NB4 (cell line): ENCODE measurements at regions not wholly inside any gene's neighbourhood (a gene's known extent, or its start where the extent isn't known, plus 50 kb on each side); places are given as distances from the start of the nearest gene placed in this dataset.

Experiments
- POLR2A ChIP-seq: IDR thresholded peaks from 2 replicates; pipeline ENCODE4 v1.6.1; 2011; ENCODE audit warnings: mild to moderate bottlenecking; ENCODE audit not compliant: insufficient read length; ENCODE audit errors: extremely low read depth
- TF ChIP-seq, protein P1 (sequence below): IDR thresholded peaks from one replicate; pipeline ENCODE4 v1.5.1; 2012; ENCODE audit warnings: low read depth, low read length

GRCh38 chr17:27985736-27986399 is 56.6 kb upstream of the NLK start:
- no peak for TF ChIP-seq POLR2A
- TF ChIP-seq, protein P1, sequence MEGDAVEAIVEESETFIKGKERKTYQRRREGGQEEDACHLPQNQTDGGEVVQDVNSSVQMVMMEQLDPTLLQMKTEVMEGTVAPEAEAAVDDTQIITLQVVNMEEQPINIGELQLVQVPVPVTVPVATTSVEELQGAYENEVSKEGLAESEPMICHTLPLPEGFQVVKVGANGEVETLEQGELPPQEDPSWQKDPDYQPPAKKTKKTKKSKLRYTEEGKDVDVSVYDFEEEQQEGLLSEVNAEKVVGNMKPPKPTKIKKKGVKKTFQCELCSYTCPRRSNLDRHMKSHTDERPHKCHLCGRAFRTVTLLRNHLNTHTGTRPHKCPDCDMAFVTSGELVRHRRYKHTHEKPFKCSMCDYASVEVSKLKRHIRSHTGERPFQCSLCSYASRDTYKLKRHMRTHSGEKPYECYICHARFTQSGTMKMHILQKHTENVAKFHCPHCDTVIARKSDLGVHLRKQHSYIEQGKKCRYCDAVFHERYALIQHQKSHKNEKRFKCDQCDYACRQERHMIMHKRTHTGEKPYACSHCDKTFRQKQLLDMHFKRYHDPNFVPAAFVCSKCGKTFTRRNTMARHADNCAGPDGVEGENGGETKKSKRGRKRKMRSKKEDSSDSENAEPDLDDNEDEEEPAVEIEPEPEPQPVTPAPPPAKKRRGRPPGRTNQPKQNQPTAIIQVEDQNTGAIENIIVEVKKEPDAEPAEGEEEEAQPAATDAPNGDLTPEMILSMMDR, result no peak
